Spleen (tissue), 7 donors: ENCODE measurements at regions not wholly inside any gene's neighbourhood (a gene's known extent, or its start where the extent isn't known, plus 50 kb on each side); places are given as distances from the start of the nearest gene placed in this dataset.

Experiments used
- CTCF ChIP-seq, 11 experiments: fragments of 200-600 bp in 7 of 11; fragments of 450-650 bp in 4 of 11; sonication (generic) in 4 of 11; IDR thresholded peaks in 8 of 11; conservative IDR thresholded peaks in 3 of 11; 1 replicate in 7 of 11; 2 replicates in 4 of 11; pipeline versions ENCODE4 v1.4.0 to v1.8.0; 2016 to 2021; ENCODE audit warnings: antibody characterized with exemption in 11 of 11, inconsistent platforms in 4 of 11, mild to moderate bottlenecking in 1 of 11
- POLR2AphosphoS5 ChIP-seq, 3 donors: sonication (generic); formaldehyde crosslinking; IDR thresholded peaks; one replicate each; pipeline ENCODE4 v1.5.1; 2017; ENCODE audit warnings: antibody characterized with exemption in 3 of 3
- donor health status: DM: no; HTN: no; CAD: no; lungs with moderate emphysema.
- donor health status: DM: no; HTN: no; CAD: no.
- donor health status: DM: no; HTN: no; CAD: no.

GRCh38 chr4:160811956-160812355 lies 1351.8 kb downstream of the FSTL5 start:
- TF ChIP-seq CTCF (IDR thresholded peaks at IDR 0.05 in 8 of 11, conservative IDR thresholded peaks at IDR 0.05 in 3 of 11), result no peak
- no peak for TF ChIP-seq POLR2AphosphoS5 (IDR thresholded peaks at IDR 0.05)
